CD4-positive, alpha-beta T cell (primary cell): ENCODE measurements at regions not wholly inside any gene's neighbourhood (a gene's known extent, or its start where the extent isn't known, plus 50 kb on each side); places are given as distances from the start of the nearest gene placed in this dataset.
"Not testable (repeated sequence)": the region's sequence is repeated elsewhere in the genome, so short reads cannot be mapped to it uniquely, and the experiment has no call there.

Experiments
- ATAC-seq: fragments of 200-7000 bp; cut with Tn5 transposase; one replicate; pipeline ENCODE4 v1.10.0; 2022; ENCODE audit warnings: mild to moderate bottlenecking; ENCODE audit not compliant: poor library complexity
- CTCF ChIA-PET: fragments of 350-600 bp; sonication (Branson Sonifier 250); formaldehyde crosslinking; loops from one replicate; lab custom pipeline; 2021; ENCODE audit warnings: antibody characterized with exemption, inconsistent platforms; lab: Charles Lee
- POLR2A ChIA-PET: fragments of 350-600 bp; sonication (Branson Sonifier 250); formaldehyde crosslinking; loops from one replicate; lab custom pipeline; 2021; ENCODE audit warnings: antibody characterized with exemption, inconsistent platforms; lab: Charles Lee
- DNase-seq, 14 experiments: peaks; one replicate each; pipeline ENCODE4 v3.0.0-alpha.2; 2013 to 2020; ENCODE audit warnings: mixed read lengths in 2 of 14
- H3K27ac ChIP-seq, 2 donors: one replicate each; pipeline versions ENCODE4 v1.5.1 to v1.7.0; 2013; ENCODE audit warnings: low read length in 2 of 2, low read depth in 1 of 2, mild to moderate bottlenecking in 1 of 2
- H3K27me3 ChIP-seq, 2 experiments: 1 replicate in 1 of 2; 2 replicates in 1 of 2; pipeline versions ENCODE4 v1.6.1 to v1.7.0; 2013; ENCODE audit warnings: low read length in 2 of 2, control low read depth in 1 of 2, mild to moderate bottlenecking in 1 of 2, moderate library complexity in 1 of 2; ENCODE audit not compliant: insufficient read depth in 2 of 2, control insufficient read depth in 1 of 2
- H3K36me3 ChIP-seq: one replicate; pipeline ENCODE4 v1.6.1; 2013; ENCODE audit warnings: low read length, control low read depth; ENCODE audit not compliant: insufficient read depth
- H3K4me1 ChIP-seq: one replicate; pipeline ENCODE4 v1.6.1; 2013; ENCODE audit warnings: low read length, control low read depth; ENCODE audit not compliant: insufficient read depth
- H3K4me3 ChIP-seq: one replicate; pipeline ENCODE4 v1.5.1; 2013; ENCODE audit warnings: mild to moderate bottlenecking, low read length, moderate library complexity
- H3K9me3 ChIP-seq, 2 experiments: 1 replicate in 1 of 2; 2 replicates in 1 of 2; pipeline versions ENCODE4 v1.6.1 to v1.7.0; 2013; ENCODE audit warnings: low read length in 2 of 2, mild to moderate bottlenecking in 2 of 2, control low read depth in 1 of 2, moderate library complexity in 1 of 2; ENCODE audit not compliant: control insufficient read depth in 1 of 2, insufficient read depth in 1 of 2
- H3K27ac Mint-ChIP-seq: one replicate; pipeline ENCODE4 v1.8.0; 2020; ENCODE audit warnings: mixed read lengths
- H3K27me3 Mint-ChIP-seq: one replicate; pipeline ENCODE4 v1.8.0; 2021; ENCODE audit warnings: mixed read lengths
- H3K36me3 Mint-ChIP-seq: one replicate; pipeline ENCODE4 v1.8.0; 2021; ENCODE audit warnings: low read depth, mixed read lengths
- H3K4me1 Mint-ChIP-seq: one replicate; pipeline ENCODE4 v1.8.0; 2021; ENCODE audit warnings: low read depth, mixed read lengths
- H3K4me3 Mint-ChIP-seq: one replicate; pipeline ENCODE4 v1.8.0; 2020; ENCODE audit warnings: mild to moderate bottlenecking, mixed read lengths
- H3K9me3 Mint-ChIP-seq: one replicate; pipeline ENCODE4 v1.8.0; 2020; ENCODE audit warnings: mixed read lengths
- intact Hi-C, 2 experiments: fragments of 100-400 bp; cut with DNase I in 1 of 2; cut with micrococcal nuclease in 1 of 2; formaldehyde crosslinking; loops; one replicate each; pipeline versions ENCODE4 v1.15.1 to v1.9.0; 2023 to 2025; cut with DNase I, micrococcal nuclease
- TF ChIP-seq, protein P1 (sequence below): fragments of 200-600 bp; IDR thresholded peaks from one replicate; pipeline ENCODE4 v1.8.0; 2022; ENCODE audit warnings: antibody characterized with exemption, mild to moderate bottlenecking

DNA sequence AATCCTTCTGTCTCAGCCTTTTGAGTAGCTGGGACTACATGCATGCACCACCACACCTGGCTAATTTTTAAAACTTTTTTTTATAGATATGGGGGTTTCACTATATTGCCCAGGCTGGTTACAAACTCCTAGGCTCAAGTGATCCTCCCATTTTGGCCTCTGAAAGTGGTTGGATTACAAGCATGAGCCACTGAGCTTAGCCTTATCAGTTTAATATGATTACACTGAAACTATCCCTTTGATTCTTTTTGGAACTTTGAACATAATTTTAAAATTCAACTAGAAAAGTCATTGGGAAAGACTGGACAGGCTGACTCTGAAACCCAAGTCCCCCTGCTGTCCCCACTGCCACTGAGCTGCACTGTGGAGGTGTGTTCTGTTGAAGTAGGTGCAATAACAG is 114.8 kb downstream of the ARL4C start:
- ChIA-PET CTCF (no interaction called here), POLR2A (no interaction called here)
- H3K4me3 Mint-ChIP-seq = no peak overlapping the region
- H3K9me3 Mint-ChIP-seq = no peaks in the 10 kb centered on the region
- H3K27me3 Mint-ChIP-seq = no peaks in the 10 kb centered on the region
- no peak for DNase-seq
- H3K36me3 Mint-ChIP-seq = no peaks in the 10 kb centered on the region
- no peaks in the 10 kb centered on the region for H3K27me3 ChIP-seq
- no peak for ATAC-seq
- H3K36me3 ChIP-seq = no peaks in the 10 kb centered on the region
- no peak overlapping the region for H3K4me3 ChIP-seq
- intact Hi-C loops = loop anchor here in 1 of 2 experiments (5.0 kb wide), 2 partner anchors 35 to 50 kb away; no protein-coding TSS in a partner anchor
- H3K4me1 ChIP-seq = no peaks in the 10 kb centered on the region
- H3K9me3 ChIP-seq = no peaks in the 10 kb centered on the region
- no peak overlapping the region for H3K27ac ChIP-seq
- H3K4me1 Mint-ChIP-seq = peaks cover 5% of the 10 kb centered on the region
- H3K27ac Mint-ChIP-seq = no peak overlapping the region
- TF ChIP-seq, protein P1, sequence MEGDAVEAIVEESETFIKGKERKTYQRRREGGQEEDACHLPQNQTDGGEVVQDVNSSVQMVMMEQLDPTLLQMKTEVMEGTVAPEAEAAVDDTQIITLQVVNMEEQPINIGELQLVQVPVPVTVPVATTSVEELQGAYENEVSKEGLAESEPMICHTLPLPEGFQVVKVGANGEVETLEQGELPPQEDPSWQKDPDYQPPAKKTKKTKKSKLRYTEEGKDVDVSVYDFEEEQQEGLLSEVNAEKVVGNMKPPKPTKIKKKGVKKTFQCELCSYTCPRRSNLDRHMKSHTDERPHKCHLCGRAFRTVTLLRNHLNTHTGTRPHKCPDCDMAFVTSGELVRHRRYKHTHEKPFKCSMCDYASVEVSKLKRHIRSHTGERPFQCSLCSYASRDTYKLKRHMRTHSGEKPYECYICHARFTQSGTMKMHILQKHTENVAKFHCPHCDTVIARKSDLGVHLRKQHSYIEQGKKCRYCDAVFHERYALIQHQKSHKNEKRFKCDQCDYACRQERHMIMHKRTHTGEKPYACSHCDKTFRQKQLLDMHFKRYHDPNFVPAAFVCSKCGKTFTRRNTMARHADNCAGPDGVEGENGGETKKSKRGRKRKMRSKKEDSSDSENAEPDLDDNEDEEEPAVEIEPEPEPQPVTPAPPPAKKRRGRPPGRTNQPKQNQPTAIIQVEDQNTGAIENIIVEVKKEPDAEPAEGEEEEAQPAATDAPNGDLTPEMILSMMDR = no peak

DNA sequence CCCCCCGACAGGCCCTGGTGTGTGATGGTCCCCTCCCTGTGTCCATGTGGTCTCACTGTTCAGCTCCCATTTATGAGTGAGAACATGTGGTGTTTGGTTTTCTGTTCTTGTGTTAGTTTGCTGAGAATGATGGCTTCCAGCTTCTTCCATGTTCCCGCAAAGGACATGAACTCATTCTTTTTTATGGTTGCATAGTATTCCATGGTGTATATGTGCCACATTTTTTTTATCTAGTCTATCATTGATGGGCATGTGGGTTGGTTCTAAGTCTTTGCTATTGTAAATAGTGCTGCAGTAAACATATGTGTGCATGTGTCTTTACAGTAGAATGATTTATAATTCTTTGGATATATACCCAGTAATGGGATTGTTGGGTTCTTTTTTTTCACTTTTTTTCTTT is 117.9 kb downstream of the ARL4C start:
- H3K27ac Mint-ChIP-seq, intact Hi-C loops: not testable (repeated sequence)

DNA sequence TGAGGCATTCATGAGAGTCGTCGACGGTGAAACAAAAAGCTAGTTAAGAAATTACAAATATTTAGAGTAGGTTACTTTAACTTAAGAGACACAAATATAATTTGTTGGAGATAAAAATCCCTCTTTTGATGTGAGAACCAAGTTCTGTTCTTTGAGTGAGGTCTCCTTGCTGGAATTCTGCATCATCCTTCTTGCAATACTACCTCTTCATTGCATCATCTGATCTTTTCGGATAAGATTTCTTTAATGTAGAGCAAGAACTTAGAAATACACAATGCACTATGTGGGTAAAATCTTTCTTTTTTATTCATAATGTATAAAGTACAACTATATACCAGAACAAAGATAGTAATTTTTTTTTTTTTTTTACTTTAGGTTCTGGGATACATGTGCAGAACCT is 118.4 kb downstream of the ARL4C start:
- Mint-ChIP-seq H3K36me3 (no peaks in the 10 kb centered on the region), H3K27me3 (no peaks in the 10 kb centered on the region), H3K27ac (no peak overlapping the region), H3K4me1 (peaks cover 24% of the 10 kb centered on the region), H3K4me3 (no peak overlapping the region), H3K9me3 (no peaks in the 10 kb centered on the region)
- Histone ChIP-seq H3K9me3 (no peaks in the 10 kb centered on the region), H3K27ac (no peak overlapping the region), H3K36me3 (no peaks in the 10 kb centered on the region), H3K27me3 (no peaks in the 10 kb centered on the region), H3K4me3 (no peak overlapping the region), H3K4me1 (peaks cover 7% of the 10 kb centered on the region)
- intact Hi-C loops = no loop called here
- CTCF ChIA-PET = interaction anchor here (1.1 kb wide), 1 partner anchor 47 kb away, joined by 3 read pairs; no protein-coding TSS in a partner anchor
- POLR2A ChIA-PET = interaction anchor here (0.9 kb wide), 1 partner anchor 12 kb away, joined by 4 read pairs; no protein-coding TSS in a partner anchor
- ATAC-seq = no peak
- DNase-seq = no peak
- TF ChIP-seq, protein P1 = no peak

More for the DNA sequence above, 117.9 kb downstream of the ARL4C start:
- H3K4me1 ChIP-seq, H3K36me3 Mint-ChIP-seq, H3K27me3 Mint-ChIP-seq, CTCF ChIA-PET, H3K36me3 ChIP-seq, ATAC-seq, H3K9me3 ChIP-seq, H3K4me3 Mint-ChIP-seq, POLR2A ChIA-PET, H3K27me3 ChIP-seq, H3K27ac ChIP-seq, DNase-seq, H3K9me3 Mint-ChIP-seq, H3K4me3 ChIP-seq: not testable (repeated sequence)
- peaks cover 18% of the 10 kb centered on the region for H3K4me1 Mint-ChIP-seq
